ENCODE measurements at regions not wholly inside any gene's neighbourhood (a gene's known extent, or its start where the extent isn't known, plus 50 kb on each side); places are given as distances from the start of the nearest gene placed in this dataset.

- no peak overlapping the region for H3K27ac ChIP-seq
- ATAC-seq, result no peak
- H3K27me3 ChIP-seq, result no peaks in the 10 kb centered on the region
- H3K4me3 ChIP-seq, result no peak overlapping the region
- H3K36me3 ChIP-seq, result no peaks in the 10 kb centered on the region
- TF ChIP-seq POLR2A (IDR thresholded peaks at IDR 0.05), result no peak
- no peak for TF ChIP-seq EP300 (IDR thresholded peaks at IDR 0.05)
- no peak for TF ChIP-seq POLR2AphosphoS5 (IDR thresholded peaks at IDR 0.05)
- no peak for TF ChIP-seq CTCF (IDR thresholded peaks at IDR 0.05)
- H3K4me1 ChIP-seq, result no peaks in the 10 kb centered on the region
- H3K9me3 ChIP-seq, result no peaks in the 10 kb centered on the region
- 69 to 70% methylated on average over 3 to 4 of the region's 4 CpGs for WGBS, 2 donors (ENCODE audit: low coverage in 1 of 2)
These were observed 845.9 kb downstream of the TBL1XR1 start for GRCh38 chr3:176351408-176351807.

- Histone ChIP-seq H3K27ac (no peak overlapping the region), H3K27me3 (no peaks in the 10 kb centered on the region), H3K4me3 (no peak overlapping the region), H3K36me3 (no peaks in the 10 kb centered on the region), H3K4me1 (no peaks in the 10 kb centered on the region), H3K9me3 (no peaks in the 10 kb centered on the region)
- WGBS, 2 donors (ENCODE audit: low coverage in 1 of 2), result 67 to 71% methylated on average over 1 of the region's 1 CpG
- no peak for ATAC-seq
- TF ChIP-seq CTCF (IDR thresholded peaks at IDR 0.05) (no peak), EP300 (IDR thresholded peaks at IDR 0.05) (no peak), POLR2AphosphoS5 (IDR thresholded peaks at IDR 0.05) (no peak), POLR2A (IDR thresholded peaks at IDR 0.05) (no peak)
These were observed 847.6 kb downstream of the TBL1XR1 start for GRCh38 chr3:176349706-176350105.

GRCh38 chr3:176347424-176348146 is 849.7 kb downstream of the TBL1XR1 start:
- no peaks in the 10 kb centered on the region for H3K4me1 ChIP-seq
- 59 to 71% methylated on average over 4 of the region's 4 CpGs for WGBS, 2 donors (ENCODE audit: low coverage in 1 of 2)
- H3K27ac ChIP-seq, result no peak overlapping the region
- ATAC-seq, result no peak
- TF ChIP-seq CTCF (IDR thresholded peaks at IDR 0.05) (no peak), EP300 (IDR thresholded peaks at IDR 0.05) (no peak), POLR2A (IDR thresholded peaks at IDR 0.05) (no peak), POLR2AphosphoS5 (IDR thresholded peaks at IDR 0.05) (no peak)
- H3K36me3 ChIP-seq, result no peaks in the 10 kb centered on the region
- no peaks in the 10 kb centered on the region for H3K9me3 ChIP-seq
- H3K4me3 ChIP-seq, result no peak overlapping the region
- H3K27me3 ChIP-seq, result no peaks in the 10 kb centered on the region

GRCh38 chr3:176341963-176342362 is 855.3 kb downstream of the TBL1XR1 start:
- Histone ChIP-seq H3K27ac (no peak overlapping the region), H3K4me3 (no peak overlapping the region), H3K36me3 (no peaks in the 10 kb centered on the region), H3K27me3 (no peaks in the 10 kb centered on the region), H3K4me1 (no peaks in the 10 kb centered on the region), H3K9me3 (no peaks in the 10 kb centered on the region)
- TF ChIP-seq EP300 (IDR thresholded peaks at IDR 0.05) (no peak), CTCF (IDR thresholded peaks at IDR 0.05) (no peak), POLR2AphosphoS5 (IDR thresholded peaks at IDR 0.05) (no peak), POLR2A (IDR thresholded peaks at IDR 0.05) (no peak)
- no peak for ATAC-seq
- WGBS, 2 donors (ENCODE audit: low coverage in 1 of 2), result 86% methylated on average over 4 to 5 of the region's 5 CpGs

- no peaks in the 10 kb centered on the region for H3K27me3 ChIP-seq
- no peak for ATAC-seq
- no peaks in the 10 kb centered on the region for H3K36me3 ChIP-seq
- H3K4me3 ChIP-seq, result no peak overlapping the region
- no peaks in the 10 kb centered on the region for H3K4me1 ChIP-seq
- no peaks in the 10 kb centered on the region for H3K9me3 ChIP-seq
- TF ChIP-seq POLR2AphosphoS5 (IDR thresholded peaks at IDR 0.05) (no peak), CTCF (IDR thresholded peaks at IDR 0.05) (no peak), EP300 (IDR thresholded peaks at IDR 0.05) (no peak), POLR2A (IDR thresholded peaks at IDR 0.05) (no peak)
- WGBS, 2 donors (ENCODE audit: low coverage in 1 of 2), result 65 to 88% methylated on average over 1 of the region's 1 CpG
- H3K27ac ChIP-seq, result no peak overlapping the region
These were observed 868.6 kb downstream of the TBL1XR1 start for GRCh38 chr3:176328666-176329065.

Measured in gastroesophageal sphincter (tissue), 4 donors.